Mesendoderm (in vitro differentiated cells): ENCODE measurements at regions not wholly inside any gene's neighbourhood (a gene's known extent, or its start where the extent isn't known, plus 50 kb on each side); places are given as distances from the start of the nearest gene placed in this dataset.
"Not testable (repeated sequence)": the region's sequence is repeated elsewhere in the genome, so short reads cannot be mapped to it uniquely, and the experiment has no call there.

ENCODE experiments used
- DNase-seq: peaks from one replicate; pipeline ENCODE4 v3.0.0; 2013
- H2AK5ac ChIP-seq: 2 replicates; pipeline ENCODE4 v1.6.1; 2013; ENCODE audit warnings: low read length, inconsistent platforms
- H2BK120ac ChIP-seq: 2 replicates; pipeline ENCODE4 v1.6.1; 2013; ENCODE audit warnings: low read depth, mild to moderate bottlenecking, low read length, moderate library complexity, mixed read lengths
- H2BK15ac ChIP-seq: replicated peaks from 2 replicates; pipeline ENCODE4 v1.6.1; 2013; ENCODE audit warnings: low read depth, mild to moderate bottlenecking, moderate library complexity
- H2BK5ac ChIP-seq: 2 replicates; pipeline ENCODE4 v1.6.1; 2013; ENCODE audit warnings: low read length, inconsistent platforms
- H3K18ac ChIP-seq: 2 replicates; pipeline ENCODE4 v1.6.1; 2013; ENCODE audit warnings: mild to moderate bottlenecking, low read length, mixed read lengths
- H3K23ac ChIP-seq: one replicate; pipeline ENCODE4 v1.6.1; 2013; ENCODE audit warnings: low read length
- H3K27ac ChIP-seq: 2 replicates; pipeline ENCODE4 v1.5.1; 2013; ENCODE audit warnings: low read depth, mild to moderate bottlenecking, inconsistent platforms, low read length, moderate library complexity
- H3K27me3 ChIP-seq: 2 replicates; pipeline ENCODE4 v1.6.1; 2013; ENCODE audit warnings: low read length, control low read depth, mild to moderate bottlenecking, inconsistent platforms; ENCODE audit not compliant: insufficient read depth, poor library complexity
- H3K36me3 ChIP-seq: 2 replicates; pipeline ENCODE4 v1.6.1; 2013; ENCODE audit warnings: low read length, inconsistent platforms; ENCODE audit not compliant: control insufficient read depth, insufficient read depth
- H3K4ac ChIP-seq: one replicate; pipeline ENCODE4 v1.6.1; 2013; ENCODE audit warnings: low read depth, mild to moderate bottlenecking, low read length, moderate library complexity
- H3K4me1 ChIP-seq: 2 replicates; pipeline ENCODE4 v1.6.1; 2013; ENCODE audit warnings: low read depth, low read length, inconsistent platforms; ENCODE audit not compliant: control insufficient read depth
- H3K4me2 ChIP-seq: 2 replicates; pipeline ENCODE4 v1.6.1; 2013; ENCODE audit warnings: low read length
- H3K4me3 ChIP-seq: 2 replicates; pipeline ENCODE4 v1.5.1; 2013; ENCODE audit warnings: mild to moderate bottlenecking, low read length
- H3K56ac ChIP-seq: one replicate; pipeline ENCODE4 v1.6.1; 2013; ENCODE audit warnings: low read length
- H3K79me1 ChIP-seq: 2 replicates; pipeline ENCODE4 v1.6.1; 2013; ENCODE audit warnings: low read length, inconsistent platforms
- H3K79me2 ChIP-seq: 2 replicates; pipeline ENCODE4 v1.6.1; 2013; ENCODE audit warnings: mild to moderate bottlenecking, low read length; ENCODE audit not compliant: control insufficient read depth, insufficient read depth
- H3K9ac ChIP-seq: 2 replicates; pipeline ENCODE4 v1.6.1; 2013; ENCODE audit warnings: low read length, inconsistent platforms
- H4K5ac ChIP-seq: one replicate; pipeline ENCODE4 v1.6.1; 2013; ENCODE audit warnings: low read length
- H4K8ac ChIP-seq: one replicate; pipeline ENCODE4 v1.6.1; 2013; ENCODE audit warnings: low read depth, mild to moderate bottlenecking, control low read depth, low read length, moderate library complexity
- WGBS: extraction: QIAGEN DNeasy Blood & Tissue Kit; methylation state at CpG from one replicate; pipeline ENCODE4 v1.1.7; 2013; ENCODE audit warnings: low lambda C conversion rate, missing lambda C conversion rate; ENCODE audit not compliant: insufficient coverage; ENCODE audit errors: extremely low coverage; 5-methylcytosine and 5-hydroxymethylcytosine counted together

DNA sequence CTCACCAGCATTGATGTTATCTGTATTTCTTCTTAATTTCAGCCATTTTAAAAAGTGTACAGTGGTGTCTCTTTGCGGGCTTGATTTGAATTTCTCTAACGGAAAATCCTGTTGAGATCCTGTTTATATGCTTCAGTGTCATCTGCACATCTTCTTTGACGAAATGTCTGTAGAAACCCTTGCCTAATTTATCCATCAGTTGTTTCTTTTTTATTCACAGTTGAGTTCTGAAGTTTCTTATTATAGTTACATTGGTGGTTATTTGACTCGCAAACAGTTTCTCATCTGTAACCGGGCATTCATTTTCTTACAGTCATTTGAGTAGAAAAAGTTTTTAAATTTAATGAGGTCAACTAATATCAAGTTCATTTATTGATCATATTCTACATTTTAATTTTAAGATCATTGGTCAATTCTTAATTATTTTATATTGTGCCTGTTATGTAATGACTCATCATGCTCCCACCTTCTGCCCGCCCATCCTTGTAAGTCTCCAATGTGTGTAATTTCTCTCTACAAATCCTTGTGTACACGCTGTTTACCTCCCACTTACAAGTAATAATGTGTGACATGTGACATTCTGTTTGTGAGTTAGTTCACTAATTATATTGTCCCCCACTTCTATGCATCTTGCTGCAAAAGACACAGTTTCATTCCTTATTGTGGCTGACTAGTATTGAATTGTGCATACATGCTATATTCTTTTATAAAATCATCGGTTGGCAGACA is 1242.8 kb downstream of the TMEM121 start:
- not testable (repeated sequence) for H3K23ac ChIP-seq, H3K4me2 ChIP-seq, H3K4me3 ChIP-seq, H3K9ac ChIP-seq, H2AK5ac ChIP-seq, H2BK120ac ChIP-seq, DNase-seq, H3K4me1 ChIP-seq, H3K4ac ChIP-seq, H3K79me1 ChIP-seq, H3K36me3 ChIP-seq, H3K79me2 ChIP-seq, H4K8ac ChIP-seq, H3K56ac ChIP-seq, H2BK15ac ChIP-seq, H3K27me3 ChIP-seq, H3K18ac ChIP-seq, H4K5ac ChIP-seq, H2BK5ac ChIP-seq, H3K27ac ChIP-seq
- no CpG with 5 or more reads among the region's 8 CpGs for WGBS

DNA sequence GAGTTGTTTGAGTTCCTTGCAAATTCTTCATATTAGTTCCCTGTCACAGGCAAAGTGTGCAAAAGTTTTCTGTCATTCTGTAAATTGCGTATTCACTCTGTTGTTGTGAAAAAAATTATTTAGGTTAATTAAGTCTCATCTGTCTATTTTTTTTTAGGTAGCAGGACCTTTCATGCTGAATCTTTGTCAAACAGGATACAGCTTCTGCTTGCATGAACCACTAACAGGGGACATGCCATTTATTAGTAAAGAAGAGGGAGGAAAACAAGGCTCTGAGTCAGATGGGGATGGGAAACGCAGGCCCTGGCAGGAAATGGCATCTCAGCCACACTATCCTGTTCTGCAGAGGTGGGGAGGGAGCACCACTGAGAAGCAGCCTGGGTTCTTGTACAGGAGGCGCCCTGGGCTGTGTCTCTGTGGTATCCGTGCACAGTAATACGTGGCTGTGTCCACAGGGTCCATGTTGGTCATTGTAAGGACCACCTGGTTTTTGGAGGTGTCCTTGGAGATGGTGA is 1243.8 kb downstream of the TMEM121 start:
- H2AK5ac ChIP-seq, H3K18ac ChIP-seq, H3K36me3 ChIP-seq, H4K8ac ChIP-seq, H3K79me1 ChIP-seq, H3K56ac ChIP-seq, H3K79me2 ChIP-seq, H3K23ac ChIP-seq, H2BK5ac ChIP-seq, DNase-seq, H3K27ac ChIP-seq, H3K4me1 ChIP-seq, H3K27me3 ChIP-seq, H2BK15ac ChIP-seq, H3K4ac ChIP-seq, H4K5ac ChIP-seq, H2BK120ac ChIP-seq, H3K4me2 ChIP-seq, H3K4me3 ChIP-seq, H3K9ac ChIP-seq: not testable (repeated sequence)
- no CpG with 5 or more reads among the region's 5 CpGs for WGBS

DNA sequence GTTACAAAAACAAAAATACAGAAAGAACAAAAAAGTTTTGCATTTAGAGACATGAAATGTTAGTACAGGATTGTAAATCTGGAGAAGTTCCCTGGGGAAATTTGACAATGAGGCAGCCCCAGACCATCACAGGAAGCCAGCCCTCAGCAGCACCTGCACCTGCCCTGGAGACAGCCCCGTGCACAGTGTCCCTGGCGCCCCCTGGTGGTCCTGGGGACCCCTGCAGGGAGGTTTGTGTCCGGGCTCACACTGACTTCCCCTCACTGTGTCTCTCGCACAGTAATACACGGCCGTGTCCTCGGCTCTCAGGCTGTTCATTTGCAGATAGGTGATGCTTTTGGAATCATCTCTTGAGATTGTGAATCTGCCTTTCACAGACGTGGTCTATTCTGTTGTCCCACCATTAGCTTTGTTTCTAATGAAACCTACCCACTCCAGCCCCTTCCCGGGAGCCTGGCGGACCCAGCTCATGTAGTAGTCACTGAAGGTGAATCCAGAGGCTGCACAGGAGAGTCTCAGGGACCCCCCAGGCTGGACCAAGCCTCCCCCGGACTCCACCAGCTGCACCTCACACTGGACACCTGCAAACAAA is 1248.6 kb downstream of the TMEM121 start:
- H3K27me3 ChIP-seq, H3K4me3 ChIP-seq, H4K8ac ChIP-seq, H3K4me2 ChIP-seq, H3K36me3 ChIP-seq, H2AK5ac ChIP-seq, H2BK5ac ChIP-seq, H3K4ac ChIP-seq, H3K18ac ChIP-seq, H4K5ac ChIP-seq, H3K9ac ChIP-seq, H3K23ac ChIP-seq, H3K79me2 ChIP-seq, H3K56ac ChIP-seq, H3K27ac ChIP-seq, H3K79me1 ChIP-seq, DNase-seq, H2BK15ac ChIP-seq, H2BK120ac ChIP-seq, H3K4me1 ChIP-seq: not testable (repeated sequence)
- no CpG with 5 or more reads among the region's 11 CpGs for WGBS

DNA sequence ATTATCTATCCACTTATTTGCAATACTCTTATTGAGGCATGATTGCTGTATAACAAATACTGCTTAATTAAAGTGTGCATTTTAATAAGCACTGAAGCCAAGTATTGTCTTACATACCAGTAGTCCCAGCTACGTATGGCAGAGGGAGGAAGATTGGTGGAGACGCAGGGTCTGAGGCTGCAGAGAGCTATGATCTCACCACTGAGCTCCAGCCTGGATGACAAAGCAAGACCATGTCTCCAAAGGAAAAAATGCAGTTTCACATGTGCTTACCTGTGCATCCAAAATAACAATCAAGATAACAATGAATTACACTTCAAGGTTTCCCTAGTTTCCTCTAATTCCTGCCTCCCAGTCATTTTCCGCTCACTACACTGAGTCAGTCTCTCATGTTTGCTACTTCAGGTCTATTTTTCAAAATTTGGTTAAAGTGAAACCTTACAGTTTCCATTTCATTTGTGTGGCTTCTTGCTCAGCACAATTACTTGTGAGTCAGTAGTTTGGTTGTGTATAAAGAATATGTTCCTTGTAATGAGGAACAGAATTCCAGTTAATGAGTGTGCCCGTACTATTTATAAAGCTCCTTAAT is 1250.1 kb downstream of the TMEM121 start:
- Histone ChIP-seq H3K9ac (no peak overlapping the region), H3K27ac (no peak overlapping the region), H4K5ac (no peak overlapping the region), H2BK120ac (no peak overlapping the region), H3K79me2 (no peaks in the 10 kb centered on the region), H3K18ac (no peak overlapping the region), H3K23ac (no peak overlapping the region), H3K56ac (no peak overlapping the region), H2BK5ac (no peak overlapping the region), H3K4me1 (no peaks in the 10 kb centered on the region), H3K4me2 (no peak overlapping the region), H3K36me3 (no peaks in the 10 kb centered on the region), H3K4me3 (no peak overlapping the region), H3K27me3 (no peaks in the 10 kb centered on the region), H4K8ac (no peak overlapping the region), H3K79me1 (no peaks in the 10 kb centered on the region), H3K4ac (no peak overlapping the region), H2AK5ac (no peak overlapping the region), H2BK15ac (no peak overlapping the region)
- no CpG with 5 or more reads among the region's 4 CpGs for WGBS
- DNase-seq, result no peak

DNA sequence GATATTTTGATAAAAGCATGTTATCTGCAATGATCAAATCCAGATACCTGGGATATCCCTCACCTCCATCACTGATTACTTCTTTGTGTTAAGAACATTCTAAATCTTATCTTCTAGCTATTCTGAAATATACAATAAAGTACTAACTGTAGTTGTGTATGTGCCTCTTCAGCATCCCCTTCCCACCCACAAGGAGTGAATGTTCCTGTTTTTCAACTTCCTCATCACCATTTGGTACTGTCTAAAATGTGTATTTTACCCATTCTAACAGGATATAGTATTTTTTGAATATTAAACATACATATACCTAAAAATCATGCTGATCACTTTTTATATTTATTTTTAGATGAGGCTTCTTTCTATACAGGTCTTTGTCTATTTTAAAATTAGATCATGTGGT is 1252.6 kb downstream of the TMEM121 start:
- no peak overlapping the region for H3K23ac ChIP-seq
- H3K36me3 ChIP-seq, result no peaks in the 10 kb centered on the region
- no peak overlapping the region for H4K8ac ChIP-seq
- H3K79me2 ChIP-seq, result no peaks in the 10 kb centered on the region
- no peaks in the 10 kb centered on the region for H3K27me3 ChIP-seq
- no peak overlapping the region for H3K4me2 ChIP-seq
- no peak overlapping the region for H3K9ac ChIP-seq
- no peak overlapping the region for H3K56ac ChIP-seq
- H3K27ac ChIP-seq, result no peak overlapping the region
- H3K4me3 ChIP-seq, result no peak overlapping the region
- no peaks in the 10 kb centered on the region for H3K4me1 ChIP-seq
- no peak overlapping the region for H2BK5ac ChIP-seq
- no peak overlapping the region for H2BK15ac ChIP-seq
- no peak overlapping the region for H3K18ac ChIP-seq
- H4K5ac ChIP-seq, result no peak overlapping the region
- no peak overlapping the region for H2BK120ac ChIP-seq
- H3K4ac ChIP-seq, result no peak overlapping the region
- H2AK5ac ChIP-seq, result no peak overlapping the region
- H3K79me1 ChIP-seq, result no peaks in the 10 kb centered on the region
- DNase-seq, result no peak
